GM12878 (cell line): ENCODE measurements at regions not wholly inside any gene's neighbourhood (a gene's known extent, or its start where the extent isn't known, plus 50 kb on each side); places are given as distances from the start of the nearest gene placed in this dataset.

Source experiments
- ATAC-seq: fragments of 200-7000 bp; cut with Tn5 transposase; 3 replicates; pipeline ENCODE4 v1.9.1; 2020; ENCODE audit warnings: mild to moderate bottlenecking, moderate library complexity
- BruUV-seq: library from RNA; stranded (reverse); fragments of 400-500 nt; replicated peaks from 2 replicates; lab custom pipeline; 2021; lab: Mats Ljungman, UMichigan
- CTCF ChIA-PET: fragments of 300-600 bp; sonication (Branson Sonifier 250); formaldehyde crosslinking; extraction: SDS; loops from one replicate; lab custom pipeline; 2021; ENCODE audit warnings: inconsistent platforms; lab: Yijun Ruan, JAX
- POLR2A ChIA-PET: fragments of 350-600 bp; formaldehyde crosslinking; extraction: SDS; loops from one replicate; lab custom pipeline; 2021; ENCODE audit warnings: inconsistent platforms; lab: Charles Lee
- RAD21 ChIA-PET: fragments of 300-600 bp; sonication (Branson Sonifier 250); formaldehyde crosslinking; loops from one replicate; lab custom pipeline; 2023; ENCODE audit warnings: antibody characterized with exemption; ENCODE audit not compliant: unreplicated experiment; lab: Charles Lee
- SMC1A ChIA-PET: fragments of 300-600 bp; sonication (Branson Sonifier 250); formaldehyde crosslinking; loops from one replicate; lab custom pipeline; 2023; ENCODE audit not compliant: unreplicated experiment, uncharacterized antibody; lab: Charles Lee
- DNase-seq: peaks from one replicate; pipeline ENCODE4 v3.0.0-alpha.2; 2011; ENCODE audit warnings: low read depth, low spot score
- FAIRE-seq: peaks from 3 replicates; lab custom pipeline; 2011; peaks lifted over from hg19 to GRCh38; lab: Jason Lieb, UNC
- H2AFZ ChIP-seq: 2 replicates; pipeline ENCODE4 v1.6.0; 2011; ENCODE audit warnings: low read depth, low read length, control low read depth; ENCODE audit not compliant: control insufficient read depth
- H3K27ac ChIP-seq: 2 replicates; pipeline ENCODE4 v1.5.1; 2011; ENCODE audit warnings: control low read depth; ENCODE audit not compliant: control insufficient read depth, insufficient read depth
- H3K27me3 ChIP-seq, 2 experiments: replicated peaks in 1 of 2; 2 replicates each; pipeline versions ENCODE4 v1.6.0 to v1.6.1; 2011; ENCODE audit warnings: low read length in 1 of 2; ENCODE audit not compliant: control insufficient read depth in 2 of 2, insufficient read depth in 2 of 2
- H3K36me3 ChIP-seq, 2 experiments: 2 replicates each; pipeline ENCODE4 v1.5.1; 2011; ENCODE audit warnings: low read length in 1 of 2; ENCODE audit not compliant: control insufficient read depth in 2 of 2, insufficient read depth in 2 of 2
- H3K4me1 ChIP-seq: 2 replicates; pipeline ENCODE4 v1.6.1; 2011; ENCODE audit warnings: mild to moderate bottlenecking, low read length, moderate library complexity, mixed read lengths; ENCODE audit not compliant: control insufficient read depth, insufficient read depth
- H3K4me2 ChIP-seq: 2 replicates; pipeline ENCODE4 v1.6.0; 2011; ENCODE audit warnings: control low read depth; ENCODE audit not compliant: control insufficient read depth, insufficient read depth
- H3K4me3 ChIP-seq: fragments of 200-600 bp; sonication (generic); 2 replicates; pipeline ENCODE4 v1.5.1; 2016
- H3K79me2 ChIP-seq: 2 replicates; pipeline ENCODE4 v1.6.0; 2011; ENCODE audit warnings: low read length; ENCODE audit not compliant: control insufficient read depth, insufficient read depth
- H3K9ac ChIP-seq: 2 replicates; pipeline ENCODE4 v1.8.0; 2011; ENCODE audit warnings: low read length, control low read depth, mixed read lengths; ENCODE audit not compliant: control insufficient read depth, insufficient read depth
- H3K9me3 ChIP-seq: replicated peaks from 3 replicates; pipeline ENCODE4 v1.5.1; 2011; ENCODE audit warnings: mild to moderate bottlenecking, low read length; ENCODE audit not compliant: control insufficient read depth, insufficient read depth
- H4K20me1 ChIP-seq: 2 replicates; pipeline ENCODE4 v1.6.0; 2011; ENCODE audit not compliant: control insufficient read depth, insufficient read depth
- MXI1 ChIP-seq: fragments of 150-350 bp; IDR thresholded peaks from 2 replicates; pipeline ENCODE4 v1.6.1; 2011; ENCODE audit warnings: low read depth, mild to moderate bottlenecking, inconsistent platforms, low read length, improper control_type of control experiment
- NFIC ChIP-seq: IDR thresholded peaks from 2 replicates; pipeline ENCODE4 v1.6.1; 2012; ENCODE audit warnings: low read depth, mild to moderate bottlenecking, inconsistent platforms, low read length, moderate library complexity
- SIX5 ChIP-seq: IDR thresholded peaks from 2 replicates; pipeline ENCODE4 v1.6.1; 2011; ENCODE audit warnings: mild to moderate bottlenecking, low read depth, low read length, moderate library complexity; ENCODE audit not compliant: severe bottlenecking
- SUPT20H ChIP-seq: IDR thresholded peaks from 2 replicates; pipeline ENCODE4 v1.6.1; 2011; ENCODE audit warnings: low read depth, mild to moderate bottlenecking, low read length, moderate library complexity, borderline replicate concordance; ENCODE audit not compliant: control insufficient read depth
- WGBS: methylation state at CpG from one replicate; pipeline ENCODE4 v1.1.6; 2016; ENCODE audit warnings: low lambda C conversion rate; ENCODE audit not compliant: insufficient replicate concordance, insufficient coverage; ENCODE audit errors: missing lambda C conversion rate; 5-methylcytosine and 5-hydroxymethylcytosine counted together
- in situ Hi-C: fragments of 300-500 bp; cut with MboI; formaldehyde crosslinking; loops from 9 replicates; pipeline ENCODE4 v1.14.3; 2018; ENCODE audit warnings: mixed read lengths
- intact Hi-C: fragments of 100-400 bp; cut with micrococcal nuclease; formaldehyde crosslinking; loops from one replicate; pipeline ENCODE4 v1.14.2; 2022; ENCODE audit not compliant: unreplicated experiment
- TF ChIP-seq, protein P1 (sequence below): fragments of 450-650 bp; IDR thresholded peaks from 2 replicates; pipeline ENCODE4 v1.6.1; 2017; ENCODE audit warnings: antibody characterized with exemption, mild to moderate bottlenecking, moderate library complexity
- TF ChIP-seq, protein P2 (sequence below): fragments of 450-650 bp; IDR thresholded peaks from 2 replicates; pipeline ENCODE4 v1.6.1; 2017; ENCODE audit warnings: low read depth, mild to moderate bottlenecking, moderate library complexity
- TF ChIP-seq, protein P3 (sequence below): fragments of 450-650 bp; IDR thresholded peaks from 2 replicates; pipeline ENCODE4 v1.6.1; 2017; ENCODE audit warnings: mild to moderate bottlenecking, low read depth, inconsistent platforms; ENCODE audit not compliant: poor library complexity, severe bottlenecking

DNA sequence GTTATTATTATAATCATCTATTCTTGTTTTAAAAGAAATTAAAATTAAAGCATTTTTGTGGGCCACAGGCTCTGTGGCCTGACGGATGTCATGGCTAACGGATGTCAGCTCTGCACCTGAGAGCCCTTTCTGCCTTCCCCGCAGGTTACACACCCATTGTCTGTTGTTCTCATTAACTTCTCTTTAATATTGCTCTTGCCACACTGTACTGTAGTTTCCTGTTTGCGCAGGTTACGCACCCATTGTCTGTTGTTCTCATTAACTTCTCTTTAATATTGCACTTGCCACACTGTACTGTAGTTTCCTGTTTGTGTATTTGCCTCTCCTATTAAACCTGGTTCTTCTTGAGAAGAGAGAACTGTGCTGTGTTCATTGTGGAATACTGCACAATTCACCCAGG, 294.4 kb upstream of the PLXNA2 start:
- no peak overlapping the region for H3K4me3 ChIP-seq
- intact Hi-C loops (no loop called here), in situ Hi-C loops (no loop called here)
- FAIRE-seq (no peak), ATAC-seq (no peak), DNase-seq (no peak)
- SMC1A ChIA-PET = no interaction called here
- no peak overlapping the region for H3K4me2 ChIP-seq
- no peaks in the 10 kb centered on the region for H3K9me3 ChIP-seq
- no peaks in the 10 kb centered on the region for H3K36me3 ChIP-seq
- no peaks in the 10 kb centered on the region for H4K20me1 ChIP-seq
- no peaks in the 10 kb centered on the region for H3K79me2 ChIP-seq
- no peak overlapping the region for H2AFZ ChIP-seq
- TF ChIP-seq, protein P1, sequence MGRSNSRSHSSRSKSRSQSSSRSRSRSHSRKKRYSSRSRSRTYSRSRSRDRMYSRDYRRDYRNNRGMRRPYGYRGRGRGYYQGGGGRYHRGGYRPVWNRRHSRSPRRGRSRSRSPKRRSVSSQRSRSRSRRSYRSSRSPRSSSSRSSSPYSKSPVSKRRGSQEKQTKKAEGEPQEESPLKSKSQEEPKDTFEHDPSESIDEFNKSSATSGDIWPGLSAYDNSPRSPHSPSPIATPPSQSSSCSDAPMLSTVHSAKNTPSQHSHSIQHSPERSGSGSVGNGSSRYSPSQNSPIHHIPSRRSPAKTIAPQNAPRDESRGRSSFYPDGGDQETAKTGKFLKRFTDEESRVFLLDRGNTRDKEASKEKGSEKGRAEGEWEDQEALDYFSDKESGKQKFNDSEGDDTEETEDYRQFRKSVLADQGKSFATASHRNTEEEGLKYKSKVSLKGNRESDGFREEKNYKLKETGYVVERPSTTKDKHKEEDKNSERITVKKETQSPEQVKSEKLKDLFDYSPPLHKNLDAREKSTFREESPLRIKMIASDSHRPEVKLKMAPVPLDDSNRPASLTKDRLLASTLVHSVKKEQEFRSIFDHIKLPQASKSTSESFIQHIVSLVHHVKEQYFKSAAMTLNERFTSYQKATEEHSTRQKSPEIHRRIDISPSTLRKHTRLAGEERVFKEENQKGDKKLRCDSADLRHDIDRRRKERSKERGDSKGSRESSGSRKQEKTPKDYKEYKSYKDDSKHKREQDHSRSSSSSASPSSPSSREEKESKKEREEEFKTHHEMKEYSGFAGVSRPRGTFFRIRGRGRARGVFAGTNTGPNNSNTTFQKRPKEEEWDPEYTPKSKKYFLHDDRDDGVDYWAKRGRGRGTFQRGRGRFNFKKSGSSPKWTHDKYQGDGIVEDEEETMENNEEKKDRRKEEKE = no peak
- TF ChIP-seq SIX5 (no peak), MXI1 (no peak), SUPT20H (no peak), NFIC (no peak)
- TF ChIP-seq, protein P2, sequence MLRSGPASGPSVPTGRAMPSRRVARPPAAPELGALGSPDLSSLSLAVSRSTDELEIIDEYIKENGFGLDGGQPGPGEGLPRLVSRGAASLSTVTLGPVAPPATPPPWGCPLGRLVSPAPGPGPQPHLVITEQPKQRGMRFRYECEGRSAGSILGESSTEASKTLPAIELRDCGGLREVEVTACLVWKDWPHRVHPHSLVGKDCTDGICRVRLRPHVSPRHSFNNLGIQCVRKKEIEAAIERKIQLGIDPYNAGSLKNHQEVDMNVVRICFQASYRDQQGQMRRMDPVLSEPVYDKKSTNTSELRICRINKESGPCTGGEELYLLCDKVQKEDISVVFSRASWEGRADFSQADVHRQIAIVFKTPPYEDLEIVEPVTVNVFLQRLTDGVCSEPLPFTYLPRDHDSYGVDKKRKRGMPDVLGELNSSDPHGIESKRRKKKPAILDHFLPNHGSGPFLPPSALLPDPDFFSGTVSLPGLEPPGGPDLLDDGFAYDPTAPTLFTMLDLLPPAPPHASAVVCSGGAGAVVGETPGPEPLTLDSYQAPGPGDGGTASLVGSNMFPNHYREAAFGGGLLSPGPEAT = no peak
- TF ChIP-seq, protein P3, sequence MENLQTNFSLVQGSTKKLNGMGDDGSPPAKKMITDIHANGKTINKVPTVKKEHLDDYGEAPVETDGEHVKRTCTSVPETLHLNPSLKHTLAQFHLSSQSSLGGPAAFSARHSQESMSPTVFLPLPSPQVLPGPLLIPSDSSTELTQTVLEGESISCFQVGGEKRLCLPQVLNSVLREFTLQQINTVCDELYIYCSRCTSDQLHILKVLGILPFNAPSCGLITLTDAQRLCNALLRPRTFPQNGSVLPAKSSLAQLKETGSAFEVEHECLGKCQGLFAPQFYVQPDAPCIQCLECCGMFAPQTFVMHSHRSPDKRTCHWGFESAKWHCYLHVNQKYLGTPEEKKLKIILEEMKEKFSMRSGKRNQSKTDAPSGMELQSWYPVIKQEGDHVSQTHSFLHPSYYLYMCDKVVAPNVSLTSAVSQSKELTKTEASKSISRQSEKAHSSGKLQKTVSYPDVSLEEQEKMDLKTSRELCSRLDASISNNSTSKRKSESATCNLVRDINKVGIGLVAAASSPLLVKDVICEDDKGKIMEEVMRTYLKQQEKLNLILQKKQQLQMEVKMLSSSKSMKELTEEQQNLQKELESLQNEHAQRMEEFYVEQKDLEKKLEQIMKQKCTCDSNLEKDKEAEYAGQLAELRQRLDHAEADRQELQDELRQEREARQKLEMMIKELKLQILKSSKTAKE = no peak
- BruUV-seq = no TSS peak
- RAD21 ChIA-PET = no interaction called here
- H3K27ac ChIP-seq = no peak overlapping the region
- H3K27me3 ChIP-seq = peaks cover 0 to 1% of the 10 kb centered on the region in 2 experiments; a peak in 1 of 4 replicates
- H3K4me1 ChIP-seq = no peaks in the 10 kb centered on the region
- CTCF ChIA-PET = interaction anchor here (0.6 kb wide), 1 partner anchor 249 kb away, joined by 3 read pairs; no protein-coding TSS in a partner anchor
- 58% methylated on average over 5 of the region's 5 CpGs for WGBS
- POLR2A ChIA-PET = interaction anchor here (0.6 kb wide), 1 partner anchor 69 kb away, joined by 3 read pairs; no protein-coding TSS in a partner anchor
- no peak overlapping the region for H3K9ac ChIP-seq
